ENCODE measurements at regions not wholly inside any gene's neighbourhood (a gene's known extent, or its start where the extent isn't known, plus 50 kb on each side); places are given as distances from the start of the nearest gene placed in this dataset.

GRCh38 chr11:43575913-43576310 lies 104.6 kb upstream of the HSD17B12 start:
- Histone ChIP-seq H3K36me3 (no peaks in the 10 kb centered on the region), H3K27ac (no peak overlapping the region), H3K27me3 (peaks cover 46% of the 10 kb centered on the region), H3K4me3 (replicated peaks in 1 of 3) (peak overlapping the region in 1 of 3 donors; percentile 13), H3K9me3 (no peaks in the 10 kb centered on the region), H3K4me1 (peaks cover 26 to 47% of the 10 kb centered on the region in 2 donors)
- TF ChIP-seq CTCF (IDR thresholded peaks at IDR 0.05) (no peak), POLR2A (IDR thresholded peaks at IDR 0.05) (no peak)
- no peak for DNase-seq
- intact Hi-C loops (cut with DNase I) = no loop called here
- 2 to 3% methylated on average over 11 of the region's 11 CpGs for WGBS, 2 donors

GRCh38 chr11:43576320-43576802 lies 104.2 kb upstream of the HSD17B12 start:
- H3K27me3 ChIP-seq = peaks cover 51% of the 10 kb centered on the region
- 6 to 8% methylated on average over 11 of the region's 11 CpGs for whole genome bisulfite sequencing, 2 donors
- no peak overlapping the region for H3K4me3 ChIP-seq (replicated peaks in 1 of 3)
- peaks cover 31 to 52% of the 10 kb centered on the region in 2 donors for H3K4me1 ChIP-seq
- no peak for DNase-seq
- no peaks in the 10 kb centered on the region for H3K9me3 ChIP-seq
- TF ChIP-seq CTCF (IDR thresholded peaks at IDR 0.05) (no peak), POLR2A (IDR thresholded peaks at IDR 0.05) (no peak)
- H3K36me3 ChIP-seq = no peaks in the 10 kb centered on the region
- H3K27ac ChIP-seq = no peak overlapping the region
- intact Hi-C loops (cut with DNase I) = no loop called here

- TF ChIP-seq POLR2A (IDR thresholded peaks at IDR 0.05) (no peak), CTCF (IDR thresholded peaks at IDR 0.05) (peak in 2 of 6 experiments; percentile 20 to 23)
- intact Hi-C loops (cut with DNase I) = no loop called here
- no peaks in the 10 kb centered on the region for H3K9me3 ChIP-seq
- peaks cover 57% of the 10 kb centered on the region for H3K27me3 ChIP-seq
- H3K27ac ChIP-seq = no peak overlapping the region
- no peak overlapping the region for H3K4me3 ChIP-seq (replicated peaks in 1 of 3)
- peaks cover 37 to 58% of the 10 kb centered on the region in 2 donors for H3K4me1 ChIP-seq
- 3 to 6% methylated on average over 35 of the region's 35 CpGs for whole genome bisulfite sequencing, 2 donors
- no peaks in the 10 kb centered on the region for H3K36me3 ChIP-seq
- DNase-seq = peak; percentile 42 to 55
Observed at GRCh38 chr11:43576803-43577521, 103.6 kb upstream of the HSD17B12 start.

GRCh38 chr11:43577566-43578264 lies 102.8 kb upstream of the HSD17B12 start:
- intact Hi-C loops (cut with DNase I) = no loop called here
- TF ChIP-seq CTCF (IDR thresholded peaks at IDR 0.05) (no peak), POLR2A (IDR thresholded peaks at IDR 0.05) (no peak)
- H3K36me3 ChIP-seq = no peaks in the 10 kb centered on the region
- WGBS, 2 donors = 6% methylated on average over 17 of the region's 17 CpGs
- no peaks in the 10 kb centered on the region for H3K9me3 ChIP-seq
- peaks cover 39 to 61% of the 10 kb centered on the region in 2 donors for H3K4me1 ChIP-seq
- DNase-seq = no peak
- peaks cover 60% of the 10 kb centered on the region for H3K27me3 ChIP-seq
- H3K27ac ChIP-seq = no peak overlapping the region
- H3K4me3 ChIP-seq (replicated peaks in 1 of 3) = no peak overlapping the region
